SK-N-SH treated with all-trans-retinoic acid at 6 μM for 48 hours (cell line): ENCODE measurements at regions not wholly inside any gene's neighbourhood (a gene's known extent, or its start where the extent isn't known, plus 50 kb on each side); places are given as distances from the start of the nearest gene placed in this dataset.

Experiments used
- ESRRG ChIP-seq: fragments of 250-450 bp; sonication (Bioruptor Pico); IDR thresholded peaks from 2 replicates; pipeline ENCODE4 v1.6.1; 2021; ENCODE audit warnings: mild to moderate bottlenecking
- ISL1 ChIP-seq: fragments of 250-450 bp; sonication (Bioruptor Pico); IDR thresholded peaks from 2 replicates; pipeline ENCODE4 v2.1.2; 2022; ENCODE audit warnings: mild to moderate bottlenecking, moderate library complexity
- OSR1 ChIP-seq: fragments of 250-450 bp; sonication (Bioruptor Pico); IDR thresholded peaks from 2 replicates; pipeline ENCODE4 v1.8.0; 2022; ENCODE audit warnings: moderate library complexity, mild to moderate bottlenecking, inconsistent platforms
- RARB ChIP-seq: fragments of 250-450 bp; sonication (Bioruptor Pico); IDR thresholded peaks from 2 replicates; pipeline ENCODE4 v1.8.0; 2021; ENCODE audit warnings: mild to moderate bottlenecking, moderate library complexity
- SNAI2 ChIP-seq: fragments of 250-450 bp; sonication (Bioruptor Pico); IDR thresholded peaks from 2 replicates; pipeline ENCODE4 v1.5.0; 2020; ENCODE audit warnings: mild to moderate bottlenecking, moderate library complexity
- TOX ChIP-seq: fragments of 250-450 bp; sonication (Bioruptor Pico); IDR thresholded peaks from 2 replicates; pipeline ENCODE4 v1.8.0; 2021; ENCODE audit warnings: mild to moderate bottlenecking, moderate library complexity, borderline replicate concordance
- ZFP3 ChIP-seq: fragments of 250-450 bp; sonication (Bioruptor Pico); IDR thresholded peaks from 2 replicates; pipeline ENCODE4 v1.5.0; 2020; ENCODE audit warnings: mild to moderate bottlenecking, moderate library complexity
- ZNF565 ChIP-seq: fragments of 450-650 bp; formaldehyde crosslinking; conservative IDR thresholded peaks from 2 replicates; pipeline ENCODE4 v1.5.0; 2020; ENCODE audit warnings: low read depth, mild to moderate bottlenecking, moderate library complexity
- TF ChIP-seq, protein P1 (sequence below): fragments of 250-450 bp; sonication (Bioruptor Pico); IDR thresholded peaks from 2 replicates; pipeline ENCODE4 v1.8.0; 2020; ENCODE audit warnings: mild to moderate bottlenecking, moderate library complexity, borderline replicate concordance
- TF ChIP-seq, protein P2 (sequence below): fragments of 250-450 bp; sonication (Bioruptor Pico); IDR thresholded peaks from 2 replicates; pipeline ENCODE4 v1.5.1; 2020; ENCODE audit warnings: low read depth, mild to moderate bottlenecking, moderate library complexity

DNA sequence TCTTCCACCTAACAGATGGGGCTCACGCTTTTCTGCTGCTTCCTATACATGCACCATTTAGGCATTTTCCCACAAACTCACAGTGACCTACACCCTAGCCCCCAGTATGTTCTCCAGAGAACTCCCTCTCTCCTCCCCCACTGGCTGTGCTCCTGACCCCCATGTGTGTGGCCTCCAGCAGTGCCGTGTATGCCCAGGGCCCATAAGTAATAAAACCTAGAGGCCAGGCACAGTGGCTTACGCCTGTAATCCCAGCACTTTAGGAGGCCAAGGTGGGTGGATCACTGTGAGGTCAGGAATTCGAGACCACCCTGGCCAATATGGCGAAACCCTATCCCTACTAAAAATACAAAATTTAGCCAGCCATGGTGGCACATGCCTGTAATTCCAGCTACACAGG lies 54.7 kb upstream of the NXT1 start:
- no peak for TF ChIP-seq ESRRG (CRISPR knock-in tag)
- no peak for TF ChIP-seq ISL1 (CRISPR knock-in tag)
- TF ChIP-seq, protein P1, sequence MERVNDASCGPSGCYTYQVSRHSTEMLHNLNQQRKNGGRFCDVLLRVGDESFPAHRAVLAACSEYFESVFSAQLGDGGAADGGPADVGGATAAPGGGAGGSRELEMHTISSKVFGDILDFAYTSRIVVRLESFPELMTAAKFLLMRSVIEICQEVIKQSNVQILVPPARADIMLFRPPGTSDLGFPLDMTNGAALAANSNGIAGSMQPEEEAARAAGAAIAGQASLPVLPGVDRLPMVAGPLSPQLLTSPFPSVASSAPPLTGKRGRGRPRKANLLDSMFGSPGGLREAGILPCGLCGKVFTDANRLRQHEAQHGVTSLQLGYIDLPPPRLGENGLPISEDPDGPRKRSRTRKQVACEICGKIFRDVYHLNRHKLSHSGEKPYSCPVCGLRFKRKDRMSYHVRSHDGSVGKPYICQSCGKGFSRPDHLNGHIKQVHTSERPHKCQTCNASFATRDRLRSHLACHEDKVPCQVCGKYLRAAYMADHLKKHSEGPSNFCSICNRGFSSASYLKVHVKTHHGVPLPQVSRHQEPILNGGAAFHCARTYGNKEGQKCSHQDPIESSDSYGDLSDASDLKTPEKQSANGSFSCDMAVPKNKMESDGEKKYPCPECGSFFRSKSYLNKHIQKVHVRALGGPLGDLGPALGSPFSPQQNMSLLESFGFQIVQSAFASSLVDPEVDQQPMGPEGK, result no peak
- TF ChIP-seq ZFP3 (CRISPR knock-in tag), result no peak
- no peak for TF ChIP-seq TOX (CRISPR knock-in tag)
- no peak for TF ChIP-seq ZNF565 (CRISPR knock-in tag)
- no peak for TF ChIP-seq SNAI2 (CRISPR knock-in tag)
- TF ChIP-seq, protein P2, sequence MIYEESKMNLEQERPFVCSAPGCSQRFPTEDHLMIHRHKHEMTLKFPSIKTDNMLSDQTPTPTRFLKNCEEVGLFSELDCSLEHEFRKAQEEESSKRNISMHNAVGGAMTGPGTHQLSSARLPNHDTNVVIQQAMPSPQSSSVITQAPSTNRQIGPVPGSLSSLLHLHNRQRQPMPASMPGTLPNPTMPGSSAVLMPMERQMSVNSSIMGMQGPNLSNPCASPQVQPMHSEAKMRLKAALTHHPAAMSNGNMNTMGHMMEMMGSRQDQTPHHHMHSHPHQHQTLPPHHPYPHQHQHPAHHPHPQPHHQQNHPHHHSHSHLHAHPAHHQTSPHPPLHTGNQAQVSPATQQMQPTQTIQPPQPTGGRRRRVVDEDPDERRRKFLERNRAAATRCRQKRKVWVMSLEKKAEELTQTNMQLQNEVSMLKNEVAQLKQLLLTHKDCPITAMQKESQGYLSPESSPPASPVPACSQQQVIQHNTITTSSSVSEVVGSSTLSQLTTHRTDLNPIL, result no peak
- no peak for TF ChIP-seq RARB (CRISPR knock-in tag)
- no peak for TF ChIP-seq OSR1
